ENCODE measurements at regions not wholly inside any gene's neighbourhood (a gene's known extent, or its start where the extent isn't known, plus 50 kb on each side); places are given as distances from the start of the nearest gene placed in this dataset.

DNA sequence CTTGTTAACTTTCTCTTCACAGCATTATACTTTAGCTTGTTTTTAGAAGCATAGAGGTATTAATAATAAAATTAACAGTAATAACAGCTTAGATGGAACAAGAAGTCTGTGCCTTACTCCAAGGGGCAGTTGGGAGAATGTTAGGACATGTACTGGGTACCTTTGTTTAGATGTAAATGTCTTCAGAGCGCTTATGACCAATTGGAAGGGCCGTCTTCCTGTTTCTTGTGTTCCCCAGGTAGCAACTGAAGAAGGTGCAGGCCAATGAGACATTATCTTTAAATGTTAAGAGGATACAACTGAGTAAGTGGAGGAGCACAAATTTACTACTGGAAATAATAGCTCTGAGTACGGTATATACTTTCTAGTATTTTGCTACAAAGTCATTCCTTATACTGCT lies 180.9 kb upstream of the SYT1 start:
- TF ChIP-seq, protein P1, sequence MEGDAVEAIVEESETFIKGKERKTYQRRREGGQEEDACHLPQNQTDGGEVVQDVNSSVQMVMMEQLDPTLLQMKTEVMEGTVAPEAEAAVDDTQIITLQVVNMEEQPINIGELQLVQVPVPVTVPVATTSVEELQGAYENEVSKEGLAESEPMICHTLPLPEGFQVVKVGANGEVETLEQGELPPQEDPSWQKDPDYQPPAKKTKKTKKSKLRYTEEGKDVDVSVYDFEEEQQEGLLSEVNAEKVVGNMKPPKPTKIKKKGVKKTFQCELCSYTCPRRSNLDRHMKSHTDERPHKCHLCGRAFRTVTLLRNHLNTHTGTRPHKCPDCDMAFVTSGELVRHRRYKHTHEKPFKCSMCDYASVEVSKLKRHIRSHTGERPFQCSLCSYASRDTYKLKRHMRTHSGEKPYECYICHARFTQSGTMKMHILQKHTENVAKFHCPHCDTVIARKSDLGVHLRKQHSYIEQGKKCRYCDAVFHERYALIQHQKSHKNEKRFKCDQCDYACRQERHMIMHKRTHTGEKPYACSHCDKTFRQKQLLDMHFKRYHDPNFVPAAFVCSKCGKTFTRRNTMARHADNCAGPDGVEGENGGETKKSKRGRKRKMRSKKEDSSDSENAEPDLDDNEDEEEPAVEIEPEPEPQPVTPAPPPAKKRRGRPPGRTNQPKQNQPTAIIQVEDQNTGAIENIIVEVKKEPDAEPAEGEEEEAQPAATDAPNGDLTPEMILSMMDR (IDR thresholded peaks at IDR 0.05), result no peak
- TF ChIP-seq EP300 (IDR thresholded peaks at IDR 0.05), result no peak
- no peak for TF ChIP-seq POLR2A (IDR thresholded peaks at IDR 0.05)

All from suprapubic skin (tissue), 3 donors.